ENCODE measurements at regions not wholly inside any gene's neighbourhood (a gene's known extent, or its start where the extent isn't known, plus 50 kb on each side); places are given as distances from the start of the nearest gene placed in this dataset.

- no peak for DNase-seq (ENCODE audit: low read depth)
Measured at GRCh38 chr4:129346734-129347133, 250.8 kb downstream of the C4orf33 start.

GRCh38 chr4:129350834-129351721, 255.1 kb downstream of the C4orf33 start:
- DNase-seq (ENCODE audit: low read depth): peak; percentile 17

GRCh38 chr4:129352480-129352879, 256.5 kb downstream of the C4orf33 start:
- DNase-seq (ENCODE audit: low read depth): no peak

GRCh38 chr4:129353490-129353889, 257.5 kb downstream of the C4orf33 start:
- DNase-seq (ENCODE audit: low read depth): no peak

- peak; percentile 62 for DNase-seq (ENCODE audit: low read depth)
Measured at GRCh38 chr4:129355031-129355430, 259.1 kb downstream of the C4orf33 start.

- DNase-seq (ENCODE audit: low read depth): peak; percentile 72
Measured at GRCh38 chr4:129355516-129355915, 259.6 kb downstream of the C4orf33 start.

- DNase-seq (ENCODE audit: low read depth): peak; percentile 96
Measured at GRCh38 chr4:129358571-129358970, 262.6 kb downstream of the C4orf33 start.

GRCh38 chr4:129359461-129359860, 263.5 kb downstream of the C4orf33 start:
- DNase-seq (ENCODE audit: low read depth): no peak

GRCh38 chr4:129362691-129363274, 266.8 kb downstream of the C4orf33 start:
- DNase-seq (ENCODE audit: low read depth): peak; percentile 67

- DNase-seq (ENCODE audit: low read depth): no peak
Measured at GRCh38 chr4:129364747-129365452, 268.9 kb downstream of the C4orf33 start.

- no peak for DNase-seq (ENCODE audit: low read depth)
Measured at GRCh38 chr4:129369361-129370010, 273.5 kb downstream of the C4orf33 start.

GRCh38 chr4:129371065-129371464, 275.1 kb downstream of the C4orf33 start:
- DNase-seq (ENCODE audit: low read depth): no peak

GRCh38 chr4:129371926-129372325, 276.0 kb downstream of the C4orf33 start:
- no peak for DNase-seq (ENCODE audit: low read depth)

- DNase-seq (ENCODE audit: low read depth): no peak
Measured at GRCh38 chr4:129377131-129377845, 281.3 kb downstream of the C4orf33 start.

GRCh38 chr4:129378364-129378763, 282.4 kb downstream of the C4orf33 start:
- no peak for DNase-seq (ENCODE audit: low read depth)

- DNase-seq (ENCODE audit: low read depth): no peak
Measured at GRCh38 chr4:129379429-129379828, 283.5 kb downstream of the C4orf33 start.

- no peak for DNase-seq (ENCODE audit: low read depth)
Measured at GRCh38 chr4:129384974-129385373, 289.0 kb downstream of the C4orf33 start.

GRCh38 chr4:129387666-129388065, 291.7 kb downstream of the C4orf33 start:
- no peak for DNase-seq (ENCODE audit: low read depth)

- no peak for DNase-seq (ENCODE audit: low read depth)
Measured at GRCh38 chr4:129393976-129394375, 298.0 kb downstream of the C4orf33 start.

- no peak for DNase-seq (ENCODE audit: low read depth)
Measured at GRCh38 chr4:129394635-129395034, 298.7 kb downstream of the C4orf33 start.

GRCh38 chr4:129403848-129404247, 307.9 kb downstream of the C4orf33 start:
- no peak for DNase-seq (ENCODE audit: low read depth)

All from renal cortical epithelial cell (primary cell).